NCI-H69 (cell line): ENCODE measurements at regions not wholly inside any gene's neighbourhood (a gene's known extent, or its start where the extent isn't known, plus 50 kb on each side); places are given as distances from the start of the nearest gene placed in this dataset.
"Not testable (repeated sequence)": the region's sequence is repeated elsewhere in the genome, so short reads cannot be mapped to it uniquely, and the experiment has no call there.

ENCODE experiments used
- DNase-seq: peaks from one replicate; lab custom pipeline; 2025; lab: John Stamatoyannopoulos, UW

GRCh38 chr12:47373554-47374150 lies 293.9 kb upstream of the AMIGO2 start:
- DNase-seq: no peak

- no peak for DNase-seq
Observed at GRCh38 chr12:47370421-47370820, 290.7 kb upstream of the AMIGO2 start.

GRCh38 chr12:47369085-47369484 lies 289.3 kb upstream of the AMIGO2 start:
- DNase-seq: no peak

GRCh38 chr12:47367912-47368537 lies 288.3 kb upstream of the AMIGO2 start:
- no peak for DNase-seq

- no peak for DNase-seq
Observed at GRCh38 chr12:47366579-47366978, 286.8 kb upstream of the AMIGO2 start.

GRCh38 chr12:47366157-47366556 lies 286.4 kb upstream of the AMIGO2 start:
- no peak for DNase-seq

- not testable (repeated sequence) for DNase-seq
Observed at GRCh38 chr12:47365443-47366076, 285.8 kb upstream of the AMIGO2 start.

GRCh38 chr12:47364261-47364660 lies 284.5 kb upstream of the AMIGO2 start:
- DNase-seq: no peak

GRCh38 chr12:47362126-47362705 lies 282.5 kb upstream of the AMIGO2 start:
- no peak for DNase-seq

GRCh38 chr12:47361389-47362021 lies 281.7 kb upstream of the AMIGO2 start:
- DNase-seq: peak; percentile 16

- DNase-seq: no peak
Observed at GRCh38 chr12:47360771-47361388, 281.1 kb upstream of the AMIGO2 start.

- DNase-seq: no peak
Observed at GRCh38 chr12:47360093-47360480, 280.3 kb upstream of the AMIGO2 start.

GRCh38 chr12:47359310-47360092 lies 279.7 kb upstream of the AMIGO2 start:
- no peak for DNase-seq

- not testable (repeated sequence) for DNase-seq
Observed at GRCh38 chr12:47357006-47357405, 277.2 kb upstream of the AMIGO2 start.

GRCh38 chr12:47356129-47356700 lies 276.5 kb upstream of the AMIGO2 start:
- DNase-seq: no peak

GRCh38 chr12:47353508-47353907 lies 273.7 kb upstream of the AMIGO2 start:
- no peak for DNase-seq

GRCh38 chr12:47352067-47352466 lies 272.3 kb upstream of the AMIGO2 start:
- DNase-seq: no peak

- DNase-seq: peak; percentile 8
Observed at GRCh38 chr12:47351526-47351925, 271.8 kb upstream of the AMIGO2 start.

- no peak for DNase-seq
Observed at GRCh38 chr12:47350062-47350408, 270.3 kb upstream of the AMIGO2 start.

- no peak for DNase-seq
Observed at GRCh38 chr12:47349137-47350061, 269.6 kb upstream of the AMIGO2 start.
